Endothelial cell of umbilical vein (primary cell): ENCODE measurements at regions not wholly inside any gene's neighbourhood (a gene's known extent, or its start where the extent isn't known, plus 50 kb on each side); places are given as distances from the start of the nearest gene placed in this dataset.

ENCODE experiments used
- CTCF ChIP-seq, 2 donors: IDR thresholded peaks; 1 replicate in 1 of 2; 2 replicates in 1 of 2; pipeline ENCODE4 v1.5.1; 2011; ENCODE audit warnings: low read length in 2 of 2, mild to moderate bottlenecking in 2 of 2, moderate library complexity in 2 of 2, control low read depth in 1 of 2, inconsistent platforms in 1 of 2, low read depth in 1 of 2; ENCODE audit not compliant: insufficient read depth in 1 of 2; ENCODE audit errors: extremely low read depth in 1 of 2
- EZH2 ChIP-seq: IDR thresholded peaks from 2 replicates; pipeline ENCODE4 v1.6.1; 2012; ENCODE audit warnings: borderline replicate concordance, low read depth, mild to moderate bottlenecking, moderate library complexity, low read length, inconsistent platforms; ENCODE audit not compliant: severe bottlenecking
- MAX ChIP-seq: IDR thresholded peaks from 2 replicates; pipeline ENCODE4 v1.6.1; 2011; ENCODE audit not compliant: insufficient read depth, insufficient read length
- POLR2A ChIP-seq: IDR thresholded peaks from 2 replicates; pipeline ENCODE4 v1.6.1; 2012; ENCODE audit warnings: low read depth, mild to moderate bottlenecking, control low read depth, low read length

- TF ChIP-seq CTCF (IDR thresholded peaks at IDR 0.05; ENCODE audit: extremely low read depth in 1 of 2, insufficient read depth in 1 of 2, low read depth in 1 of 2, low read length in 2 of 2) (no peak), POLR2A (no peak), EZH2 (no peak), MAX (no peak)
Measured at GRCh38 chr6:51386347-51386836, 567.7 kb downstream of the TFAP2B start.
